Activated CD4-positive, alpha-beta T cell treated with anti-CD3 and anti-CD28 coated beads for 36 hours (primary cell): ENCODE measurements at regions not wholly inside any gene's neighbourhood (a gene's known extent, or its start where the extent isn't known, plus 50 kb on each side); places are given as distances from the start of the nearest gene placed in this dataset.

Experiments used
- ATAC-seq: fragments of 200-7000 bp; cut with Tn5 transposase; one replicate; pipeline ENCODE4 v1.10.0; 2021; ENCODE audit warnings: mild to moderate bottlenecking, moderate library complexity
- CTCF ChIA-PET: fragments of 350-600 bp; sonication (Branson Sonifier 250); formaldehyde crosslinking; loops from one replicate; lab custom pipeline; 2021; ENCODE audit warnings: antibody characterized with exemption; lab: Charles Lee
- POLR2A ChIA-PET: fragments of 350-600 bp; sonication (Branson Sonifier 250); formaldehyde crosslinking; loops from one replicate; lab custom pipeline; 2021; ENCODE audit warnings: antibody characterized with exemption, inconsistent platforms; lab: Charles Lee
- DNase-seq: peaks from one replicate; pipeline ENCODE4 v3.0.0-alpha.2; 2020
- H3K27ac Mint-ChIP-seq: one replicate; pipeline ENCODE4 v1.8.0; 2021; ENCODE audit warnings: mixed read lengths
- H3K27me3 Mint-ChIP-seq: one replicate; pipeline ENCODE4 v1.8.0; 2021; ENCODE audit warnings: mixed read lengths
- H3K36me3 Mint-ChIP-seq: one replicate; pipeline ENCODE4 v1.8.0; 2021; ENCODE audit warnings: low read depth, mixed read lengths
- H3K4me1 Mint-ChIP-seq: one replicate; pipeline ENCODE4 v1.8.0; 2021; ENCODE audit warnings: mixed read lengths
- H3K4me3 Mint-ChIP-seq: one replicate; pipeline ENCODE4 v1.8.0; 2021; ENCODE audit warnings: mild to moderate bottlenecking, moderate library complexity, mixed read lengths
- H3K9me3 Mint-ChIP-seq: one replicate; pipeline ENCODE4 v1.8.0; 2021; ENCODE audit warnings: low read depth, mixed read lengths
- intact Hi-C, 2 experiments: fragments of 100-400 bp; cut with DNase I in 1 of 2; cut with micrococcal nuclease in 1 of 2; formaldehyde crosslinking; loops; one replicate each; pipeline versions ENCODE4 v1.14.2 to v1.15.1; 2022 to 2024; cut with DNase I, micrococcal nuclease

DNA sequence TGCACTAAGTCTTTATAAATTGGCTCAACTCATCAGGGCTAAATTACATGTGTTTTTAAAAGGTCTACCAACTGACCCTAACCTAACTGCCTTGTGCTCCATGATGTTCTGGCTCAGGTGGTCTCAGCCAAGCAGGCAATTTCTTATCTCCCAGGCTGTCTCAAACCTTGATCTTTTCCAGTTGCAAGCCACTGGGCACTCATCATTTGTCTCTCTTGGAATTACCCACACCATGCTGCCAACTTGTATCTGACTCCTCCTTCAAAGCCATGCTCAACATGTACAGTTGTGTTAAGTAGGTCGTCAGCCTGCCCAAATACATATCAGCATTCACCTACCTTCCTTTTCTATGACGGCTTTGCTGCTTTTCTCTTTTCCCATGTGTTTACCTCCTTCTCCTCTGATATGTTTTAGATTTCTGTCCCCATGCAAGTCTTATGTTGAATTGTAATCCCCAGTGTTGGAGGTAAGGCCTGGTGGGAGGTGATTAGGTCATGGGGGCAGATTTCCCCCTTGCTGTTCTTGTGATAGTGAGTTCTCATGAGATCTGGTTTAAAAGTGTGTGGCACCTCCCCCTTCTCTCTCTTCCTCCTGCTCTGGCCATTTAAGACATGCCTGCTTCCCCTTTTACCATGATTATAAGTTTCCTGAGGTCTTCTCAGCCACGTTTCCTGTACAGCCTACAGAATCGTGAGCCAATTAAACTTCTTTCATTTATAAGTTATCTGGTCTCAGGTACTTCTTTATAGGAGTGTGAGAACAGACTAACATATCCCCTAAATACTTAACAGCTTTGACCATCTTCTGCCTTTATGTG lies 130.0 kb downstream of the ELAPOR2 start:
- intact Hi-C loops = loop anchor here (5.0 kb wide), 2 partner anchors 288 to 488 kb away; partner anchors contain the start of gene TMEM243 (in 1 of the 2)
- CTCF ChIA-PET = interaction anchor here (1.3 to 3.7 kb wide), 3 partner anchors 13 to 219 kb away, joined by 5 to 34 read pairs (median 7); no protein-coding TSS in a partner anchor
- no peak overlapping the region for H3K27ac Mint-ChIP-seq

GRCh38 chr7:86928308-86928707 lies 131.1 kb downstream of the ELAPOR2 start:
- no peaks in the 10 kb centered on the region for H3K9me3 Mint-ChIP-seq
- intact Hi-C loops = loop anchor here in 1 of 2 experiments (5.0 kb wide), 1 partner anchor 489 kb away; no protein-coding TSS in a partner anchor
- H3K4me1 Mint-ChIP-seq = peaks cover 13% of the 10 kb centered on the region
- ATAC-seq = no peak
- H3K27me3 Mint-ChIP-seq = peaks cover 7% of the 10 kb centered on the region
- ChIA-PET CTCF (interaction anchor here (0.5 to 3.7 kb wide), 10 partner anchors 15 to 488 kb away, joined by 3 to 34 read pairs (median 4); no protein-coding TSS in a partner anchor), POLR2A (interaction anchor here (0.5 kb wide), 1 partner anchor 23 kb away, joined by 6 read pairs; no protein-coding TSS in a partner anchor)
- H3K4me3 Mint-ChIP-seq = no peak overlapping the region
- no peaks in the 10 kb centered on the region for H3K36me3 Mint-ChIP-seq
- no peak overlapping the region for H3K27ac Mint-ChIP-seq
- DNase-seq = no peak

More for the DNA sequence above, 130.0 kb downstream of the ELAPOR2 start:
- POLR2A ChIA-PET = no interaction called here
- no peak overlapping the region for H3K4me3 Mint-ChIP-seq
- peaks cover 13% of the 10 kb centered on the region for H3K4me1 Mint-ChIP-seq
- ATAC-seq (no peak), DNase-seq (no peak)
- peaks cover 5% of the 10 kb centered on the region for H3K27me3 Mint-ChIP-seq
- H3K9me3 Mint-ChIP-seq = no peaks in the 10 kb centered on the region
- H3K36me3 Mint-ChIP-seq = no peaks in the 10 kb centered on the region

- DNase-seq (peak; percentile 43), ATAC-seq (peak; percentile 19)
- Mint-ChIP-seq H3K4me1 (peaks cover 8% of the 10 kb centered on the region), H3K4me3 (no peak overlapping the region), H3K27me3 (peaks cover 7% of the 10 kb centered on the region), H3K27ac (no peak overlapping the region), H3K9me3 (no peaks in the 10 kb centered on the region), H3K36me3 (no peaks in the 10 kb centered on the region)
- intact Hi-C loops = loop anchor here (1.0 to 5.0 kb wide), 6 partner anchors 132 to 491 kb away; partner anchors contain the start of genes DMTF1 (in 1 of the 2) and ELAPOR2 (in 1 of the 2)
- ChIA-PET POLR2A (no interaction called here), CTCF (interaction anchor here (0.6 to 3.7 kb wide), 28 partner anchors 9 to 489 kb away, joined by 3 to 34 read pairs (median 3); partner anchors contain the start of genes DMTF1 and ELAPOR2)
These were observed 132.7 kb downstream of the ELAPOR2 start for GRCh38 chr7:86926732-86927131.

DNA sequence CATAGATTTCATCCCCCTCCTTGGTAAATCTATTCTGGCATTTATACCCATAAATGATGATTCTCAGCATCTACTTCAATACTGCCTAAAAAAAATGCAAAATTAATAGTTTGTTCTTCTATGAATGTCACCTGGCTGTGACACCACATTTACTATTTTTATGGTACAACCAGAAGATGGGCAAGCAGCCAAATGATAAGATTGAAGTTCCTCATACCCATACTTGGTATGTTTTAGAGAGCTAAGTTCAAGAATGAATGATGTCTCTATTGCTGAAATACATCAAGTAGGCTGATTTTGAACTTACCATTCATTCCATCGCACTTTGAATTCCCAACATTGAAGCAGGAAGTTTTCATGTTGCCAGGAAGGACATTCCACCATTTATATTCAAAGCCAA lies 134.2 kb downstream of the ELAPOR2 start:
- ATAC-seq (no peak), DNase-seq (no peak)
- ChIA-PET POLR2A (no interaction called here), CTCF (interaction anchor here (0.7 to 2.7 kb wide), 8 partner anchors 7 to 406 kb away, joined by 3 to 10 read pairs (median 3); no protein-coding TSS in a partner anchor)
- H3K9me3 Mint-ChIP-seq = no peaks in the 10 kb centered on the region
- intact Hi-C loops = loop anchor here in 1 of 2 experiments (5.0 kb wide), 1 partner anchor 492 kb away; no protein-coding TSS in a partner anchor
- peaks cover 7% of the 10 kb centered on the region for H3K27me3 Mint-ChIP-seq
- peaks cover 3% of the 10 kb centered on the region for H3K4me1 Mint-ChIP-seq
- no peak overlapping the region for H3K27ac Mint-ChIP-seq
- no peaks in the 10 kb centered on the region for H3K36me3 Mint-ChIP-seq
- no peak overlapping the region for H3K4me3 Mint-ChIP-seq

DNA sequence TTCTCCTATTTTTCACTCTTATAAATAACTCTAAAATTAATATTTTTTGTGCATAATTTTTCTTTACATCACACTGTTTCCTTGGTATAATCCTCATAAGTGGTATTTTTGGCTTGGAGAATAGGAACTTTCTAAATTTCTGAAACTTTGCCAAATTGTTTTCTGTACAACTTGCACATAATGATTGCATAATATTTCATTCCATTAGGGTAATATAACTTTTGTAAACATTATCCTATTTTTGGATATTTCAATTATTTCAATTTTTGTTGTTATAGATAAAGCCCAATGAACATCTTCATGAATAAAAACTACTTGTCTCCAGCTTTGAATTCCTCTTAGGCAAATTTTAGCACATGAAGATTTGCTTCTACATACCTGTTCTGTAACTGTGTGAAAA lies 135.9 kb downstream of the ELAPOR2 start:
- CTCF ChIA-PET = interaction anchor here (0.5 to 2.3 kb wide), 6 partner anchors 12 to 393 kb away, joined by 3 to 10 read pairs (median 4); no protein-coding TSS in a partner anchor
- no peaks in the 10 kb centered on the region for H3K4me1 Mint-ChIP-seq
- ATAC-seq (no peak), DNase-seq (no peak)
- H3K27me3 Mint-ChIP-seq = peaks cover 8% of the 10 kb centered on the region
- intact Hi-C loops = no loop called here
- no peaks in the 10 kb centered on the region for H3K36me3 Mint-ChIP-seq
- no peak overlapping the region for H3K27ac Mint-ChIP-seq
- no peaks in the 10 kb centered on the region for H3K9me3 Mint-ChIP-seq
- POLR2A ChIA-PET = no interaction called here
- no peak overlapping the region for H3K4me3 Mint-ChIP-seq

GRCh38 chr7:86920154-86920553 lies 139.3 kb downstream of the ELAPOR2 start:
- H3K9me3 Mint-ChIP-seq = no peaks in the 10 kb centered on the region
- CTCF ChIA-PET = interaction anchor here (0.6 kb wide), 2 partner anchors 25 to 141 kb away, joined by 3 read pairs; no protein-coding TSS in a partner anchor
- ATAC-seq (no peak), DNase-seq (no peak)
- peaks cover 7% of the 10 kb centered on the region for H3K4me1 Mint-ChIP-seq
- POLR2A ChIA-PET = no interaction called here
- intact Hi-C loops = no loop called here
- H3K4me3 Mint-ChIP-seq = no peak overlapping the region
- H3K27me3 Mint-ChIP-seq = peaks cover 5% of the 10 kb centered on the region
- no peaks in the 10 kb centered on the region for H3K36me3 Mint-ChIP-seq
- H3K27ac Mint-ChIP-seq = no peak overlapping the region

GRCh38 chr7:86918245-86918644 lies 141.2 kb downstream of the ELAPOR2 start:
- no peaks in the 10 kb centered on the region for H3K9me3 Mint-ChIP-seq
- ChIA-PET POLR2A (no interaction called here), CTCF (interaction anchor here (0.7 to 2.4 kb wide), 3 partner anchors 8 to 604 kb away, joined by 3 to 6 read pairs (median 3); no protein-coding TSS in a partner anchor)
- H3K27ac Mint-ChIP-seq = no peak overlapping the region
- ATAC-seq = no peak
- no peaks in the 10 kb centered on the region for H3K36me3 Mint-ChIP-seq
- DNase-seq = no peak
- H3K27me3 Mint-ChIP-seq = peaks cover 2% of the 10 kb centered on the region
- no peak overlapping the region for H3K4me3 Mint-ChIP-seq
- intact Hi-C loops = no loop called here
- peaks cover 7% of the 10 kb centered on the region for H3K4me1 Mint-ChIP-seq

DNA sequence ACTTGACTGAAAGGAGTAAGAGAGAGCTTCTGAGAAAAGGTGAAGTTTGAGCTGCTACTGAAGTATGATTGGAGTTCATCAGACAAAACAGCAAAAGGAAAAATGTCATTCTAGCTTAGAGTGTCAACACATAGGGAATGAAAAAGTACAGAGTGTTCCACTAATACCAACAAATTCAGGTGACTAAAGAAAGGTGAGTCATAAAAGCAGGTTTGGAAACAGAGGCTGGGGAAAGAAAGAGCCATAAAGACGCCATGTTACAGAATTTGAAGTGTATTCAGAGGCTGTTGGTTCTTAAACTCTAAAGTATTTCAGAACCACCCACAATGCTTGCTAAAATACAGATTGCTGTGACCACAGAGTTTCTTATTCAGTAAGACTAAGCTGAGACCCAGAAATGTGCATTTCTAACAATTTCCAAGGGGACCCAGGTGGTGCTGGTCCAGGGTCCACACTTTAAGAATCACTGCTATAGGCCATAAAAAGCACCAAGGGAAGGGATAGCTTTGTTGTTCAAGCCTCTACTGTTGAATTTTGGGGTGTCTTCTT lies 143.1 kb downstream of the ELAPOR2 start:
- no peaks in the 10 kb centered on the region for H3K9me3 Mint-ChIP-seq
- H3K27me3 Mint-ChIP-seq = peaks cover 2% of the 10 kb centered on the region
- H3K27ac Mint-ChIP-seq = no peak overlapping the region
- ChIA-PET CTCF (interaction anchor here (0.5 to 2.4 kb wide), 7 partner anchors 10 to 501 kb away, joined by 3 to 10 read pairs (median 4); no protein-coding TSS in a partner anchor), POLR2A (no interaction called here)
- intact Hi-C loops = no loop called here
- no peaks in the 10 kb centered on the region for H3K36me3 Mint-ChIP-seq
- peaks cover 7% of the 10 kb centered on the region for H3K4me1 Mint-ChIP-seq
- ATAC-seq (peak; percentile 60), DNase-seq (no peak)
- no peak overlapping the region for H3K4me3 Mint-ChIP-seq

DNA sequence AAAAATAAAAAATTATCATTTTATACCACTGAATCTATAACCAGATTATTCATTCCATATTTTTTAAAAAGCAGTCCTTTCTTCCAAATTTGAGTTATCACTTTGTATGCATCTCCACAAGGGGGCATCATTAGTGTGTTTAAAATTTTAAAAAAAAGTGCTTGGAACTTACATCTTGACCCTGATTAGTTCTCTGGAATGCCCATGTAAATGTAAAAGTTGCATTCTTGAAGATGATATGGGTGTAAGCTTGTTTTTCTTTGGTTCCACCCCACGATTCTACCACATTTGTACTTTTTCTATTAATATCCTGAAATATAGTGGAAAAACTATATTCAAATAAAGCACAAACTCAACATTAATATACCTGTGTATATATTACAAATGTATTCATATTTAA lies 144.9 kb downstream of the ELAPOR2 start:
- H3K4me3 Mint-ChIP-seq = no peak overlapping the region
- intact Hi-C loops = loop anchor here in 1 of 2 experiments (2.0 kb wide), 1 partner anchor 502 kb away; no protein-coding TSS in a partner anchor
- ATAC-seq = no peak
- no peak overlapping the region for H3K27ac Mint-ChIP-seq
- H3K9me3 Mint-ChIP-seq = no peaks in the 10 kb centered on the region
- peaks cover 2% of the 10 kb centered on the region for H3K27me3 Mint-ChIP-seq
- no peak for DNase-seq
- H3K4me1 Mint-ChIP-seq = peaks cover 7% of the 10 kb centered on the region
- ChIA-PET CTCF (interaction anchor here (0.7 to 1.8 kb wide), 2 partner anchors 9 to 322 kb away, joined by 4 to 6 read pairs; no protein-coding TSS in a partner anchor), POLR2A (no interaction called here)
- no peaks in the 10 kb centered on the region for H3K36me3 Mint-ChIP-seq
